Stomach (tissue), 4 donors: ENCODE measurements at regions not wholly inside any gene's neighbourhood (a gene's known extent, or its start where the extent isn't known, plus 50 kb on each side); places are given as distances from the start of the nearest gene placed in this dataset.

Experiments
- CTCF ChIP-seq, 7 experiments: fragments of 450-650 bp in 4 of 7; fragments of 200-600 bp in 3 of 7; sonication (generic) in 3 of 7; IDR thresholded peaks; one replicate each; pipeline ENCODE4 v1.5.1; 2016 to 2019; ENCODE audit warnings: antibody characterized with exemption in 7 of 7, control low read depth in 2 of 7, mild to moderate bottlenecking in 1 of 7
- EP300 ChIP-seq: sonication (generic); formaldehyde crosslinking; IDR thresholded peaks from one replicate; pipeline ENCODE4 v1.6.1; 2017; ENCODE audit warnings: antibody characterized with exemption
- POLR2AphosphoS5 ChIP-seq, 3 donors: sonication (generic); formaldehyde crosslinking; IDR thresholded peaks; one replicate each; pipeline ENCODE4 v1.6.1; 2016; ENCODE audit warnings: antibody characterized with exemption in 3 of 3

- no peak for TF ChIP-seq CTCF (IDR thresholded peaks at IDR 0.05)
- TF ChIP-seq EP300 = no peak
- TF ChIP-seq POLR2AphosphoS5 (IDR thresholded peaks at IDR 0.05) = no peak
Observed at GRCh38 chr1:65050735-65051134, 84.4 kb upstream of the JAK1 start.
